HG03378 (cell line): ENCODE measurements at regions not wholly inside any gene's neighbourhood (a gene's known extent, or its start where the extent isn't known, plus 50 kb on each side); places are given as distances from the start of the nearest gene placed in this dataset.
"Not testable (repeated sequence)": the region's sequence is repeated elsewhere in the genome, so short reads cannot be mapped to it uniquely, and the experiment has no call there.

ENCODE experiments used
- ATAC-seq: cut with Tn5 transposase; IDR thresholded peaks from one replicate; pipeline ENCODE4 v1.9.1; 2021; ENCODE audit warnings: mild to moderate bottlenecking, moderate library complexity; ENCODE audit not compliant: unreplicated experiment

DNA sequence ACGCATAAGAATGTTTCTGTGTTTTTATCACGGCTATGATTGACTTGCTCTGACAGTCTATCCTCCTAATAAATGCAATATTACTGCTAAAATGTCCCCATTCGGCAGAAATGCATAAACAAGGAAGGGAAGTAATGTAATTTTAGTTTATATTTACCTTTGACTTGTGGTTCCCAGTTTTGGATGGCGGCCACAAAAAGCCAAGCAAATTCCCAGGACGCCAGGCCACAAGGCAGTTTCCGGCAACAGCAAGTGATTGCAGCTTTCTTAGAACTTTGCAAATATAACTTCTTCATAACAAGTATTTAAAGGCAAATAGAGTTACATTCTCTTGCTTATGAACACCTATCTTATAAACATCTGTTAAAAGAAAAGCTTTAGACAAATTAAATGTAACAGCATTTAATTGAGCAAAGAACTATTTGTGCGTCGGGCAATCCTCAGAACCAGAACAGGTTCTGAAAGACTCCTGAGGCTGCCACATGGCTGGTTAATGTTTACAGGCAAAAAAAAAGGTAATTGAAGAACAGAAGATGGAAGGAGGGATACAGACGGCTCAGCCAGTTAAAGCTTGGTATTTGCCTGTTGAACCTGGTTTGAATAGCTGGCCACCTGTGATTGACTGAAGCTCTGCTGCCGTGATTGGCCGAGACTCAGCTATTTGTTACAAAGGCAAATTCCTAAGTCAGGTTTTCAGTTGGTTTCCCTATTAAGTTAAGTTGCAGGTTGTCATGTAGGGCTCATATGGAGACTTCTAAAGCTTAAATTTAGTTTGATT is 80.8 kb downstream of the C21orf91 start:
- no peak for ATAC-seq

DNA sequence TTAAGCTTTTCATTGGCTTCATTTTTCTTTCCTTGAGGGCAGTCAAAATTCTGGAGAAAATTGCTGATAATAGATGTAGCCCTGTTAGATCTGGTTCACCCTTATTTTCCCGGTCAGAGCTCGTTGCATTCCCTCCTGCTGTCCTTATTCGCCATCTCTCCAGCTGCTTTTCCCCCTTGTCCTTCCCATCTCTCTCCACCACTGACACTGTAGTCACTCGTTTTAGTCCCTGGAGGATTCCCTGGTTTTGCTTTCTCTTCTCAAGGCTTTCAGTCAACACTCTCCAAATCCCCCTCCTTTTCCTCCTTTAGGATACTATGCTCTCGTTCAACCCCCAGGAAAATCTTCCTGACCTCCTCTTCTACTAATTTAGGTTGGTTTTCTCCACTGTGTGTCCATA is 83.1 kb downstream of the C21orf91 start:
- ATAC-seq: no peak

DNA sequence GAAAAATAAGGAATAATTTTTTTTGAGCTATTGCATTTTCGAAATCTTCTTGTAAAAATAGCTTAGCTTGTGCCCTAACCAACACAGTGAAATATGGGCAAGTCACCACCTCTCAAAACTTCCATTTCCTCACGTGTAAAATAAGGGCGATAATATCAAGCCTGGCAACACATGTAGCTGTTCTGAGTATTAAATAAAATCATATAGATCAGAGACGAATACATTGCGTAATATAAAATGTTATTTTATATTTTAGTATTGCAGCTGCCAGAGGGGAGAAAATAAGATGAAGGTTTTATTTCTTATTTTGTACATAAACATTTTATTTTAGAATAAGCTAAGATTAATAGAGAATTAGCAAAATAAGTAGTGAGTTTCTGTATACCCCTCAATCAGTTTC is 85.9 kb downstream of the C21orf91 start:
- ATAC-seq: no peak

DNA sequence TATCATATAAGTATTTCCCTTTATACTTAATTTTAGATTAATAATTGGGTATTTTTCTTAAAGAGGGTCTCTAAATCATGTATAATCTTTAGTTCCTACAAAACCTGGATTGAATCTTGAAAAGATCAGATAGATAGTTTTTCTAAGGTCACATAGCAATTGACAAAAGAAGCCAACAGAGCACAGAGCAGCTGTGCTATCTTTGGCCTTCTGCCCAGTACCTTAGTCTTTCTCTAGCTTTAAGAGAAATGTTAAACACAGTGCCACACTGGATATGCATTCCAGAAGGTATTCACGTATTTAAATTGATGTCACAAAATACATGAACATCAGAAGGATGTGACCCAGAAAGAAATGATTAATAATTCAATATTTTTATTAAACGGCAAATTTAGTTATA is 86.8 kb downstream of the C21orf91 start:
- ATAC-seq: no peak

DNA sequence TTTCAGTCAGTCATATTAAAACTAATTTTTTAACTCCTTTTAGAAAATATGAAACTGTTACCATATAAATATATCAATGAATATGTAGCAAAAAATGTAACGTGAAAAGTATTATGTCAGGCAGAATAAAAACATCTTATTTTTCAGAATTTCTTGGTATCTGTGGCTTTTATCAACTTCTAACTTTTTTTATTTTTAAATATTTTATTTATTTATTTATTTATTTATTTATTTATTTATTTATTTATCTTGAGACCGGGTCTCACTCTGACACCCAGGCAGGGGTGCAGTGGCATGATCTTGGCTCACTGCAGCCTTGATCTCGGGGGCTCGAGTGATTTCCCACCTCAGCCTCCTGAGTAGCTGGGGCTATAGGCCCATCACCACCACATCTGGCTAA is 87.6 kb downstream of the C21orf91 start:
- no peak for ATAC-seq

DNA sequence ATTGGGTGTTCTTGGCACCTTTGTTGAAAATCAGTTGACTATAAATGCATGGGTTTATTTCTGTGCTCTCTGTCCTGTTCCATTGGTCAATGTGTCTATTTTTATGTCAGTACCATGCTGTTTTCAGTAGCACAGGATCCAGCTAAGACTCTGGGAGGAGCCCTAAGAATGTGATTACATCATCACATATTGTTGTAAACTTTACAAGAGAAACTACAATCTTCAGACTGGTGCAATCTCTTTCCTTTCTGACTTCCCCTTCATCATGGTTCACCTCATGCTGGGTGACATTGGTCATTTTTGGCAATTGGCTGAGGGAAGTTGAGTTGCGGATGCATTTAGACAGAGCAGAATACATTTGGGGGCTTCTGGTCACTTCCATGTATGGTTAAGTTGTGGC is 88.4 kb downstream of the C21orf91 start:
- no peak for ATAC-seq

DNA sequence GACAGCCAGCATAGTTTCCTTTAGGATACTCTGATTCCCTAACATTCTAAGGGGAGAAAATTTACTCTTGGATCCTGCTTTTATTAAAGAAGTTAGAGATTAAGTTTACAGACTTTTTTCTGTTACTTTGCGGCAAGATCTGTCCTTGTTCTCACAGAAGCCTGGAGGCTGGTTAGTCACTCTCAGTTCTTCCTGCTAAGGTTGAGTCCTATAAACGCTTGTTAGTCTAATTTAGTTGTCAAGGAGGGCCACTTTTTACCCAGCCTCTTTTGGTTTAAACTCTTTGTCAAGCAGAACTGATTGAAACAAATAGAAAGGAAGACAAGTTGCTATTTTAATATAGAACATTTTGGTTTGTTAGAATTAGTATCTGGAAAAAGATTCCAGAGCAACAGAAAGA is 89.7 kb downstream of the C21orf91 start:
- ATAC-seq: no peak

DNA sequence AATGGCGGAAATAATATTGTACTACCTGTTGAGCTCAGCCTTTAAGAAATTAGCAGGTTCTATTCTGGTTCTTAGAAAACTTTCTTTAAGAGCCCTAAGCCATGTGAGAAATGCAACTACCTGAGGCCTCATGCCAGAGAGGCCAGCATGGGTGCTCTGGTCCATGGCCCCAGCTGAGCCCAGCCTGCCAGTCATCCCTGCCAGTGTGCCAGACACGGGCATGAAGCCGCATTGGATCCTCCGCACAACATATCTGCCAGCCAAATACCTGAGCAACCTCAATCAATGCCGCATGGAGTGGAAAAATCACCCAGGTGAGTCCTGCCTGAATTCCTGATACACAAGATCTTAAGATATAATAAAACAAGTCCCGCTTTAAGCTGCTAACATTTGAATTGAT is 91.8 kb downstream of the C21orf91 start:
- ATAC-seq: no peak

DNA sequence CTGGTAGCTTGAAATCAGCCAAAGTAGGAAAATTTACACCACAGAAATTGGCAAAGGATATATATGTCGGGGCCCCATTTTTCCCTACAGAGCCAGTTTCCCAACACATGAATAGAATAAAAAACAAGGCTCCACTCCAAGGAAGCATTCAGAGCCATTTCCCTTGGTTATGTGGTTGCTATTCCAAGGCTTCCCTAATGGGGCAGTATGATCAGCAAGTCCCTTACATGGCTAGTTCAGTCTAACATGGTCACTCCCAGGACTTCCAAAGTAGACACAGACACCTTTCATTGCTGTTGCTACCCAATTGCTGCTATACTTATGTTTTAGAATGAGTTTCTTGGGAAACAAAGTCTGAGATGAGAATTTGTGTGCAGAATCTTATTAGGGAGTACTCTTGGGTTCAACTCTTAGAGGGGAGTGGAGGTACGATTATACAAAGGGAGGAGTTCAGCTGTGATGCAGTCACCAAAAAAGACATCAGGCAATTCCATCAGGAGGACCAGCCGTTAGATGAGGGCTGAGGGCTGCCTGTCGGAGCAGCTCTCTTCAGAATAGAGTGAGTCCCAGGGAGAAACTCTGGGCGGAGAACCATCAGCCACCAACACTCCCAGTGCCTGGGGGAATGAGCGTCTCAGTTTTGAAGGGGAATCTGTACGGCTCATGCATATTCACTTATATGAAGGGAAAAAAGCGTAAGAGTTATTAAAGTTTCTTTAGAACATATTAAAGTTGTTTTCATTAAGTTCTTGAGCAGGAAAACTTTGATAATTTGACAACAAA is 92.9 kb downstream of the C21orf91 start:
- ATAC-seq: no peak

DNA sequence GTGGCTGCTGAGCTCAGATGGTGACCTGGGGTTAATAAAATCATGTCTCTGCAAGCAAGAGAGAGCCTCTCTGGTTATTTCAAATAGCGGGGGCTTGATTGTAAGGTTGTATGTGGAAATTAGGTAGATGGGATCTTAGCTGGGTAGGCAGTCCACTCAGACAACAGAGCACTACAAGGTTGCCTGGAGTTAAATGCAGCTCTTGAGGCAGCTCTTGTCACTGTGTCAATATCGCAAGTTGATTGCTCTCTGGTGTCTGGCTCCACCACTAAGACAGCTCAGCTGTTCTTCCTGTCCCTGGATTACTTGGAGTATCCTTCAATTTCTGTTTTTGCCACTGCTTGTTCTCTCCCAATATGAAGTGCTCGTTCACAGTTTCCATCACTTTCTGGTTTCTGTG is 93.8 kb downstream of the C21orf91 start:
- no peak for ATAC-seq

DNA sequence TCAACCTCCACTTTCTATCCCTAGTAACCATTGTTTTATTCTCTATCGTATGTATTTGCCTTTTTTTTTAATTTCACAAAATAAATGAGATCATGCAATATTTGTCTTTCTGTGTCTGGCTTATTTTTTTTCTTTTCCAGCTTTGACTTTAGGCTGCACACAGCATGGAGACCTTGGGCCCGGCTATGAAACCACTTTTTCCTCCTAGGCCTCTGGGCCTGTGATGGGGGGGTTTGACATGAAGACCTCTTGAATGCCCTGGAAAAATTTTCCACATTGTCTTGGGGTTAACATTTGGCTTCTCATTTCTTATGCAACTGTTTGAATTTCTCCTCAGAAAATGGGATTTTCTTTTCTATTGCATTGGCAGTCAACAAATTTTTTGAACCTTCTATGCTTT is 100.2 kb upstream of the BTG3 start:
- ATAC-seq: no peak

DNA sequence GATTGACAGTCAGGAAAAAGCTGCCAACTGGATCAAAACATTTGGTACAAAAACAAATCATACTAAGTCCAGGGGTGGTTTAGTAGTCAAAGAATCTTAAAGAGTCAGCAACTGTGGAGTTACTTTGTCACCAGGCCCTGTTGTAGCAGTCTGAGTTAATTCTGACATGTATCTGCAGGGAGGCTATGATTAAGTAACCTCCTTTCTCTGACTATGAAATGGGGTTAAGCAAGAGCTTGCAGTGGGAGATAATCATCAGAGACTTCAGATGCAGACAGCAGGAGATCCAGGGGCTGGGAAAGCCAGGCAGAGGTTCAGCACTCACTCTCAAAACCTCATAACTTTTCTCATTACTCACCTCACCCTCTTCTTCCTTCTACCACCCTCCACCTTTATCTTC is 99.2 kb upstream of the BTG3 start:
- no peak for ATAC-seq

DNA sequence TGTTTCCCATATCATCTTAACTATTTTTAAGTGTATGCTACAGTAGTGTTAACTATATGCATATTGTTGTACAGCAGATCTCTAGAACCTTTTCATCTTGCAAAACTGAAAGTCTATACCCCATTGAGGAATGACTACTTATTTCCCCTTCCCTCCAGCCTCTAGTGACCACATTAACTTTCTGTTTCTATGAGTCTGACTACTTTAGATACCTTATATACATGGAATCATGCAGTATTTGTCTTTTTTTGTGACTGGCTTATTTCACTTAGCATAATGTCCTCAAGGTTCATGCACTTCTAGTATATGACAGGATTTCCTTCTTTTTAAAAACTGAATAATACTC is 96.5 kb upstream of the BTG3 start:
- peak; percentile 100 for ATAC-seq

DNA sequence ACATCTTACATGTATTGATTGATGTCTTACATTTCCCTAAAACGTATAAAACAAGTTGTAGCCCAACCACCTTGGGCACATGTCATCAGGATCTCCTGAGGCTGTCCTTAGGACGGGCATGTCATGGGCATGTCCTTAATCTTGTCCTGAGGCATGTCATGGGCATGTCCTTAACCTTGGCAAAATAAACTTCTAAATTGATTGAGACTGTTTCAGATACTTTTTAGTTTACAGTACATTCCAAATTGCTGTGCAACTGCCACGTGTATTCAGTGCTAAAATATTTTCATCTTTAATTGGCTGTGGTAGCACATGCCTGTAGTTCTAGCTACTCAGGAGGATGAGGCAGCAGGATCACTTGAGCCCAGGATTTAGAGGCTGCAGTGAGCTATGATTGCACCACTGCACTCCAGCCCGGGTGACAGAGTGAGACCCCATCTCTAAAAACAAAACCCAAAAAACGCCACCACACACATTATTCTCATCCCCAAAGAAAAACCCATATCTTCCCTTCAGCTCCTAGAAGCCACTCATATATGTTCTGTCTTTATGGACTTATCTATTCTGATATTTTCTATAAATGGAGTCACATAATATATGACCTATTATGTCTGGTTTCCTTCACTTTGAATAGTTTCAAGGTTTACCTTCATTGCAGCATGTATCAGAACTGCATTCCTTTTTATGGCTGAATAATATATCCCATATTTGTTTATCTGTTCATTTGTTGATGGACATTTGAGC is 96.0 kb upstream of the BTG3 start:
- ATAC-seq: peak; percentile 56

DNA sequence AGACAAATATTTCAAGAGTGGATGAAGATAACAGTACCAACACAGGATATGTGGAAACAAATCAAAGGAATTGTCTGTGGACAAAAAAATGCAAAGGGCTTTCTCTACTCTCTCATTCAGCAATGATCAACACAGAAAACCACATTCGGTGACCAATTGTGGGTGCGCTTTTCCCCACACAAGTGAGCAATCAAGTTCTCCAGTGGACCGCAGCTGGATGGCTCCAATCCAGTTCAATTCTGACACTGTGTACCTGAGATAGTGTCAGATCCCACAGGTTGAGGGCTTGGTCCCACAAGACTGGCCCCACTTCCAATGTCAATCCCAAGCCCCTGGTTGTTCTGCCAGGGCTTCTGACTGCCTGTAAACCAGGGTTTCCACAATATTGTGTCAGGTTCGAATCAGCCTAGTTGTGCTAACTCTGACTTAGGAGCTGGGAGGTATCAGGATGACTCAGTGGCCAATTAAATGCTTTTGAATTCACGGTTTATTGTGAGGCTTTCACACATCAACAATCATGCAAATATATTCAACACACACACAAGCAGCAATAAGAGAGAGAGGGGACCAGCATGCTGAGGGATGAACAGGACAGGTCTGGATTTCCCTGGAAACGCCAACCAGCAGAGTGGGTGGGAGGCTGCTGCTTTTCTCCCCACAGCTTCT is 87.0 kb upstream of the BTG3 start:
- ATAC-seq: peak; percentile 88

DNA sequence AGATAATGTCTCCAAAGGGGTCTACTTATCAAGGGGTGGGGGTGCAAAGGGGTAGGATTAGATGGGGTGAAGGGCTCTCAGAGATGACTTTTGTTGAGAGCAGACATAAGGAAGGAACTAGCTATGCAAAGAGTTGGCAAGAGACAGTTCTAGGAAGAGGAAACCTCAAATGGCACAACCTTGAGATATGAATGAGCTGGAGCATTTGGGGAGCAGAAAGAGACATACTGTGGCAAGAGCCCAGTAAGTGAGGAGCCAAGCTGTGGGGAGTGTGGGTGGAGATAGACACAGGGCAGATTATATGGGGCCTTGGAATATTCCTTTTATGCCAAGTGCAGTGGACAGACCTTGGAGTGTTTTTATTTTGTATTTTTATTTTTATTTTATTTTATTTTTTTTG is 84.8 kb upstream of the BTG3 start:
- ATAC-seq: no peak

DNA sequence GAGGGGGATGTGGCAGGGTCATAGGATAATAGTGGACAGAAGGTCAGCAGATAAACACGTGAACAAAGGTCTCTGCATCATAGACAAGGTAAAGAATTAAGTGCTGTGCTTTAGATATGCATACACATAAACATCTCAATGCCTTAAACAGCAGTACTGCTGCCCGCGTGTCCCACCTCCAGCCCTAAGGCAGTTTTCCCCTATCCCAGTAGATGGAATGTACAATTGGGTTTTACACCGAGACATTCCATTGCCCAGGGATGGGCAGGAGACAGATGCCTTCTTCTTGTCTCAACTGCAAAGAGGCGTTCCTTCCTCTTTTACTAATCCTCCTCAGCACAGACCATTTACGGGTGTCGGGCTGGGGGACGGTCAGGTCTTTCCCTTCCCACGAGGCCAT is 81.7 kb upstream of the BTG3 start:
- not testable (repeated sequence) for ATAC-seq

DNA sequence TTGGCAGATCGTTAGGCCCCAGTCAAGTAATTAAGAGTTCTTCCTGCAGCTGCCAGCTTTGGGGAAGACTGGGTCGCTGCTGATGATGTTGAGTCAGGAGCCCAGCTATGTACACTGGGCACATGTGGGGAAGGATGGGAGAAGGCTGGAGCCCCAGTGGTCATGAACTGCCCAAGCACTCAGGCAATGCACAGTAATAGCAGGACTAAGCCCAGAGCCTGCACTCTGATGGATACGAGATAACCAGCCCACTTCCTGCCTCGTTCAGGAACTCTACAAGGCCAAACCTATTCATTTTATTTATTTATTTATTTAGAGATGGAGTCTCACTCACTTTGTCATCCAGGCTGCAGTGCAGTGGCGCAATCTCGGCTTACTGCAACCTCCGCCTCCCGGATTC is 81.1 kb upstream of the BTG3 start:
- ATAC-seq: no peak

DNA sequence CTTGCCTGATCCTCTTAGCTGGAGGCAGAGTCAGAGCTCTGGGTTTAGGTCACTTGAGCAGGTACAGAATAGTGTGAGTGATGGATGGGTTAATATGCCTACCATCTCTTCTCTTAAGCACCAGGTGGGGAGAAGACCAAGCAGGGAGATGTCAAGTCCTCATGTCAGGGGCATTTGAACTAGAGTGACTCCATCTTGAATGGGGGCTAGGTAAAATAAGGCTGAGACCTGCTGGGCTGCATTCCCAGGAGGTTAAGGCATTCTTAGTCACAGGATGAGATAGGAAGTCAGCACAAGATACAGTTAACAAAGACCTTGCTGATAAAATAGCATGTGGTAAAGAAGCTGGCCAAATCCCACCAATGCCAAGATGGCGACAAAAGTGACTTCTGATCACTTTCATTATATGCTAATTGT is 77.4 kb upstream of the BTG3 start:
- no peak for ATAC-seq

DNA sequence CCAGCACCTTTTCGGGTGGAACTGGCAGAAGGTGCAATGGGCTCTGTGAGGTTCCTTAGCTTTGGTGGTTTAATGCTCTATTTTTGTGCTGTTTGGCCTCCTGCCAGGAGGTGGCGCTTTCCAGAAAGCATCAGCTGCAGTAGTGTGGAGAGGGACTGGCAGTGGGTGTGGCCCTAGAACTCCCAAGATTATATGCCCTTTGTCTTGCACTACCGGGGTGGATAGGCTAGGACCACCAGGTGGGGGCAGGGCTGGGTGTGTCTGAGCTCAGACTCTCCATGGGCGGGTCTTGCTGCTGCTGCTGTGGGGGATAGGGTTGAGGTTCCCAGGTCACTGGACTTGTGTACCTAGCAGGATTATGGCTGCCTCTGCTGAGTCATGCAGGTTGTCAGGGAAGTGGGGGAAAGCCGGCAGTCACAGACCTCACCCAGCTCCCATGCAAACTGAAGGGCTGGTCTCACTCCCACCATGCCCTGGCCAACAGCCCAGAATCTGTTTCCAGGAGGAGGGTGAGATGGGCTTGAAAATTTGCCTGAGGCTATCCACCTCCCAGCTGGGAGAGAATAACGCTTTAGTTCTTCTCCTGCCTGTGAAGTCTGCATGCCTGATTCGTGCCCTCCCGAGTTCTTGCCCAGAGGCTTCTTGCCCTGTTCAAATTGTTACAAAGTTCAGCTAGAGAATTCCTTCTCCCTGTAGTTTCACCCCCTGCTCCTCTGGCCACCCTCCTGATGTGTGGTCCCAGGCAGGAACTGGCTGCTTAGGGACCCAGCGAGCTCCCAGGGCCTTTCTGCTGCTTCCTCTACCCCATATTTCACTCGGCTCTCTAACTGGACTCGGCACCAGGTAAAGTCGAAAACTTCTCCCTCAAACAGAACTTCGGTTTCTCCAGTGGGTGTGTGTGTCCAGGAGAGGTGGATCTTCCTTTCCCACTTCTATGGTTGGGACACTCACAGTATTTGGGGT is 76.5 kb upstream of the BTG3 start:
- ATAC-seq: no peak
